ENCODE measurements at regions not wholly inside any gene's neighbourhood (a gene's known extent, or its start where the extent isn't known, plus 50 kb on each side); places are given as distances from the start of the nearest gene placed in this dataset.

DNA sequence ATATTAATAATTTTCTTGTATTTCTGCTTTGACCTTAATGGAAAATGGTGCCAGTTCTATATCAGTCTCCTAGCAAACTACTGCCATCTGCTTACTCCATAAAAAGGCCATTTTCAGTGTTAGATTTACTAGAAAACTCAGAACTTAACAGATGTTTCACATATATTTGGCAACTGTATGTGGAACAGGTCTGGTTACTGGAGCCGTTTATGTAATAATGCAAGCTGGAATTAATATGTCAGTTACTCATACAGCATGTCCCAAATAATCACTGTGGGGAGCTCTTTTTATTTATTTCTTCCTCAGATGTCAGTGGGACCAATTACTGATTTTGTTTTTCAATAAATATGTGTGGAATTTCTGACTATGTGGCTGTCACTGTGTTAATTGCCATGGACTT, 1247.6 kb downstream of the CNTNAP5 start:
- no peak overlapping the region for H2AFZ ChIP-seq (ENCODE audit: low read depth, low read length)
- no peaks in the 10 kb centered on the region for H3K4me1 ChIP-seq (ENCODE audit: low read length)
- H3K4me3 ChIP-seq (ENCODE audit: low read length): no peak overlapping the region
- no peak overlapping the region for H3K27ac ChIP-seq (ENCODE audit: low read length)
- no peak overlapping the region for H3K9ac ChIP-seq (ENCODE audit: low read length)
- H3K9me3 ChIP-seq (ENCODE audit: insufficient read depth, low read length): no peaks in the 10 kb centered on the region
- H4K20me1 ChIP-seq (ENCODE audit: insufficient read depth, low read length): no peaks in the 10 kb centered on the region
- H3K79me2 ChIP-seq (ENCODE audit: low read length): no peaks in the 10 kb centered on the region
- TF ChIP-seq, protein P1, sequence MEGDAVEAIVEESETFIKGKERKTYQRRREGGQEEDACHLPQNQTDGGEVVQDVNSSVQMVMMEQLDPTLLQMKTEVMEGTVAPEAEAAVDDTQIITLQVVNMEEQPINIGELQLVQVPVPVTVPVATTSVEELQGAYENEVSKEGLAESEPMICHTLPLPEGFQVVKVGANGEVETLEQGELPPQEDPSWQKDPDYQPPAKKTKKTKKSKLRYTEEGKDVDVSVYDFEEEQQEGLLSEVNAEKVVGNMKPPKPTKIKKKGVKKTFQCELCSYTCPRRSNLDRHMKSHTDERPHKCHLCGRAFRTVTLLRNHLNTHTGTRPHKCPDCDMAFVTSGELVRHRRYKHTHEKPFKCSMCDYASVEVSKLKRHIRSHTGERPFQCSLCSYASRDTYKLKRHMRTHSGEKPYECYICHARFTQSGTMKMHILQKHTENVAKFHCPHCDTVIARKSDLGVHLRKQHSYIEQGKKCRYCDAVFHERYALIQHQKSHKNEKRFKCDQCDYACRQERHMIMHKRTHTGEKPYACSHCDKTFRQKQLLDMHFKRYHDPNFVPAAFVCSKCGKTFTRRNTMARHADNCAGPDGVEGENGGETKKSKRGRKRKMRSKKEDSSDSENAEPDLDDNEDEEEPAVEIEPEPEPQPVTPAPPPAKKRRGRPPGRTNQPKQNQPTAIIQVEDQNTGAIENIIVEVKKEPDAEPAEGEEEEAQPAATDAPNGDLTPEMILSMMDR (IDR thresholded peaks at IDR 0.05; ENCODE audit: low read depth, low read length): no peak
- TF ChIP-seq EZH2phosphoT487 (IDR thresholded peaks at IDR 0.05; ENCODE audit: low read depth): no peak
- no peak overlapping the region for H3K4me2 ChIP-seq (ENCODE audit: low read length)
- no peaks in the 10 kb centered on the region for H3K36me3 ChIP-seq (replicated peaks; ENCODE audit: low read depth, low read length)
- no peaks in the 10 kb centered on the region for H3K27me3 ChIP-seq (ENCODE audit: low read depth, low read length)

DNA sequence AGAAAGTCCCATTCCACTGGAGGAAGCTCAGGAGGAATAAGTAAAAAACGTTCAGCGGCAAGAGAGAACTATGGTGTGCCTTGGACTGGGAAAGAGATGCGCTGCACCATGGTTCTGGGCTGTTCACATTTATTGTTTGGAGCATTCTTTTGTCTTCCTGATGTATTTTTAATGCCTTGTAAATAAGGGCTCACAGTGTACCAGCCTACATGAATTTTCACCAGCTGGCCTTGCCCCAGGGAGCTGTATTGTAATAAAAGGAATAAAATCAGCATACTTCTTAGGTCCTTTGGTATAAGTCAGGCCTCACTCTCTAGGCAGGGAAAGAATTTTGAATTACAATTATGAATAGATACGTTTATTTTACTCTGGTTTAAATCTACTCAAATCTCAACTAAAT, 1249.6 kb downstream of the CNTNAP5 start:
- no peak overlapping the region for H3K9ac ChIP-seq (ENCODE audit: low read length)
- no peak overlapping the region for H3K4me3 ChIP-seq (ENCODE audit: low read length)
- no peak overlapping the region for H3K27ac ChIP-seq (ENCODE audit: low read length)
- H3K79me2 ChIP-seq (ENCODE audit: low read length): no peaks in the 10 kb centered on the region
- no peaks in the 10 kb centered on the region for H3K4me1 ChIP-seq (ENCODE audit: low read length)
- no peak for TF ChIP-seq EZH2phosphoT487 (IDR thresholded peaks at IDR 0.05; ENCODE audit: low read depth)
- TF ChIP-seq, protein P1 (IDR thresholded peaks at IDR 0.05; ENCODE audit: low read depth, low read length): no peak
- H4K20me1 ChIP-seq (ENCODE audit: insufficient read depth, low read length): no peaks in the 10 kb centered on the region
- no peaks in the 10 kb centered on the region for H3K36me3 ChIP-seq (replicated peaks; ENCODE audit: low read depth, low read length)
- no peaks in the 10 kb centered on the region for H3K27me3 ChIP-seq (ENCODE audit: low read depth, low read length)
- H3K9me3 ChIP-seq (ENCODE audit: insufficient read depth, low read length): no peaks in the 10 kb centered on the region
- H3K4me2 ChIP-seq (ENCODE audit: low read length): no peak overlapping the region
- no peak overlapping the region for H2AFZ ChIP-seq (ENCODE audit: low read depth, low read length)

DNA sequence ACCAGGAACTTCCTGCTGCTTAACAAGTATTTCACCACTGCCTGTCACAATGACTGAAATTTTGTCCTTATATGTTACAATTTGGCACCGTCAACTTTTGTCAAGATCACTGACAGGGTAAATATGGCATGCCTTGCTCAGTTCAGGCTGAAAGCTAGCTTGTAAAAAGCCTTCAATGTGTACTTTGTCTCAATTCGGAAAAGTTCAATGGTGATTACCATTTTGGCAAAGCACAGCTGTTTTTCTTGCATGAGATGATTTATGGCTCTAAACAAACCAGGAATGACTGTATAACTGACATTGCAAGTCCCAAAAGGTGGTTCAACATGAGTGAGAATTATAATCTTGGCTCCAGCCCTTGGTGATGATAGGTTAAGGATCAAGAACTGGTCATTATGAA, 1255.2 kb downstream of the CNTNAP5 start:
- no peaks in the 10 kb centered on the region for H3K79me2 ChIP-seq (ENCODE audit: low read length)
- no peak overlapping the region for H3K27ac ChIP-seq (ENCODE audit: low read length)
- H3K4me3 ChIP-seq (ENCODE audit: low read length): no peak overlapping the region
- no peak overlapping the region for H3K4me2 ChIP-seq (ENCODE audit: low read length)
- no peaks in the 10 kb centered on the region for H3K36me3 ChIP-seq (replicated peaks; ENCODE audit: low read depth, low read length)
- no peaks in the 10 kb centered on the region for H3K4me1 ChIP-seq (ENCODE audit: low read length)
- H2AFZ ChIP-seq (ENCODE audit: low read depth, low read length): no peak overlapping the region
- H3K27me3 ChIP-seq (ENCODE audit: low read depth, low read length): no peaks in the 10 kb centered on the region
- TF ChIP-seq, protein P1 (IDR thresholded peaks at IDR 0.05; ENCODE audit: low read depth, low read length): no peak
- no peak for TF ChIP-seq EZH2phosphoT487 (IDR thresholded peaks at IDR 0.05; ENCODE audit: low read depth)
- H4K20me1 ChIP-seq (ENCODE audit: insufficient read depth, low read length): no peaks in the 10 kb centered on the region
- no peak overlapping the region for H3K9ac ChIP-seq (ENCODE audit: low read length)
- H3K9me3 ChIP-seq (ENCODE audit: insufficient read depth, low read length): no peaks in the 10 kb centered on the region

DNA sequence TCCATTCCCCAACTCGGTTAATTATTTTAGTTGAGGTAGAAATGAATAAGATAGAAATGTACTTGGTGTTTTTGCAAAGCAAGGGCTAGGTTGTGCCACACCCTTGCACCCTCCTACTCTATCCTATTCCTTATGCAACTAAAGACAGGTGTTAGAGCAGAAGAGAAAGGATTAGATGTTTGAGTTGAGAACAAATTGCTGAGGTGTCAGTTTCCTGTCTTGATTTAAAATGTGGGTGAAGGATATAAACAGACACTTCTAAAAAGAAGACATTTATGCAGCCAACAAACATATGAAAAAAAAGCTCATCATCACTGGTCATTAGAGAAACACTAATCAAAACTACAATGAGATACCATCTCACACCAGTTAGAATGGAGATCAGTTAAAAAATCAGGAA, 1256.2 kb downstream of the CNTNAP5 start:
- Histone ChIP-seq H4K20me1 (ENCODE audit: insufficient read depth, low read length) (no peaks in the 10 kb centered on the region), H3K36me3 (replicated peaks; ENCODE audit: low read depth, low read length) (no peaks in the 10 kb centered on the region), H3K4me3 (ENCODE audit: low read length) (no peak overlapping the region), H3K79me2 (ENCODE audit: low read length) (no peaks in the 10 kb centered on the region), H3K4me1 (ENCODE audit: low read length) (no peaks in the 10 kb centered on the region), H3K27ac (ENCODE audit: low read length) (no peak overlapping the region), H3K27me3 (ENCODE audit: low read depth, low read length) (no peaks in the 10 kb centered on the region), H3K4me2 (ENCODE audit: low read length) (no peak overlapping the region), H2AFZ (ENCODE audit: low read depth, low read length) (no peak overlapping the region), H3K9me3 (ENCODE audit: insufficient read depth, low read length) (no peaks in the 10 kb centered on the region), H3K9ac (ENCODE audit: low read length) (no peak overlapping the region)
- TF ChIP-seq, protein P1 (IDR thresholded peaks at IDR 0.05; ENCODE audit: low read depth, low read length): no peak
- TF ChIP-seq EZH2phosphoT487 (IDR thresholded peaks at IDR 0.05; ENCODE audit: low read depth): no peak
